NCI-H526 treated with DMSO at 0.1 percent for 48 hours (cell line): ENCODE measurements at regions not wholly inside any gene's neighbourhood (a gene's known extent, or its start where the extent isn't known, plus 50 kb on each side); places are given as distances from the start of the nearest gene placed in this dataset.
"Not testable (repeated sequence)": the region's sequence is repeated elsewhere in the genome, so short reads cannot be mapped to it uniquely, and the experiment has no call there.

Experiments used
- DNase-seq: peaks from one replicate; lab custom pipeline; 2025; lab: John Stamatoyannopoulos, UW

DNA sequence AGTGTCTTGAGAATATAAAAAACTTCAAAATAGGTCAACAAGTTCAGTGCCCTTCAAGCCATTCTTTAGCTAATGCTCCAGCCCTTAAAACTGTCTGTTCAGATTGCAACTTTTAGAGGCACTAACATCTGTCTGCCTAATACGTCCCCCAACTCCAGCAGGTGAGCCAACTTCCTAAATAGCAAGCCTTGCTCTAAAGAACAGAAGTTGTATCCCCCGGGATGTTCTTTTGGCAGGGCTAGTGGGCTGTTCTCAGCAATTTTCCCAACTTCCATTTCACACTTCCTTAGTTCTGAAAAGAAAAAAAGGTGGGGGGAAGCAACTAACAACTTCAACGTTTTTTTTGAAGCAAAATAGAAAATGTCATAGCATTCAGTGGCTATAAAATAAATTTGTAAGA, 290.0 kb upstream of the PTCHD4 start:
- no peak for DNase-seq

DNA sequence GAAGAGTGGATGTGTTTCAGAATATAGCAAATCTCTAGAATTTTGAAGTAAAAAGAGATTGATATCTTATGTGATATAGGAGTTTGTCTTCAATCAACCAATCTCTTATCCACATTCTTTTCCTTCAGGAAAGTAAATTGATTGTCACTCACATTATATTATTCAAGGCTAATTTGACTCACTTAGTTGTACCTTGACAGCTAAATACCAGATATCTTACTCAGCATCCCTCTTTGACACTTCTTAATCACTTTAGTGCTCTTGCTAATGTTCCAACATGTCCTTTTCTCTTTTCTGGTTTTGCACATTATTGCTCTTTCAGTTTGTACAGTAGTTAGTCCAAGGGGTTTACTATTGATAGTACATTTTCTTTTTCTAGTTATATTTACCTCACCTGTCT, 286.9 kb upstream of the PTCHD4 start:
- DNase-seq = no peak

DNA sequence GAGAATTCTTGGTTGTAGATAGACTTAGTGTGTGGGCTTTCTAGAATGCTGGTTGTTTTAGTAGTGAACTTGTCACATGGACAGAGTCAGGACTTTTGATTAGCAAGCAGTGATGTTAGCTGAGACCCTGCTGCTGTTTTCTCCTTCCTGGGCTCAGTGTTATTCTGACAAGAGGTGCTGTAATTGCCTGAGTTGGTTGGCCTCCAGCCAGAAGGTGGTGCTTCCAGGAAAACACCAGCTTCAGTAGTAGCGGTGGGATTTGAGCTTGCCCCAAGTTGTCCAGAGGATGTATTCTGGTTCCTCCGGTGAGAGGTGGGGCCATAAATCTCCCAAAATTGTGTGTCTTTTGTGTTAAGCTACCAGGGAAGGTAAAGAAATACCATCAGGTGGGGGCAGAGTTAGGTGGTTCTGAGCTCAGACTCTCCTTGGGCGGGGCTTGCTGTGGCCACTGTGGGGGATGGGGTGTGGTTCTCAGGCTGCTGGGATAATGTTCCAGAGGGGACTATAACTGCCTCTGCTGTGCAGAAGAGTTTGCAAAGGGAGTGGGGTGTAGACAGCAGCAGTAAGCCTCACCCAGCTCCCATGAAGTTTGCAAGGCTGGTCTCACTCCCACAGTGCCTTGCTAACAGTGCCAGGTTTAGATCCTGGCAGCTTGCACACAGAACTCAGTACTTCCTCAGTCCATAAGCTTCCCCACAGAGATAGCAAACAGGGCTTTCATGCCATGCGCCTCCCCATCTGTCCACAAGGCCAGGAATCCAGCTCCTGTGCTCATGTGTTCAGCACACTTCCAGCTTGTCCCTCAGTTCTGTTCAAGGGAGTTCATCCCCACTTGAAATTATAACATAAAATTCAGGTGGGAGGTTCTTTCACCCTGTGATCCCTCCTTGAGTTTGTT, 278.4 kb upstream of the PTCHD4 start:
- DNase-seq = no peak

DNA sequence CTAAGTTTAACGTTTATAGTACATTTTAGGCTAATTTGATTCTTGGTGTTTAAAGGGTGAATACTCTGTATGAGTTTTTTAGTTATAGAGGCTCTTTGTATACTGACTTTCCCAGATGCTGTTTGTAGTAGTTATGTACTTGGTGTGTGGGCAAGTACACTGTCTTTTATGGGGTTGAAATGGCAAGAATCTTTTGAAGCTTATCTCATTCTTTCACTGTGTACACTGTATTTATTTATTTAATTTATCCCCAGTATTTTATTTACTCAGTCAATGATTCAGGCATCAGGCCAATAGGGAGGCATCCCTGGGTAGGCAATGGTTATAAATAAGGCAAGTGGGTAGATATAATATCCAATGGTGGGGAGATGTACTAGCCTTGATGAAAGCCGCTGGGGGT, 277.0 kb upstream of the PTCHD4 start:
- no peak for DNase-seq

DNA sequence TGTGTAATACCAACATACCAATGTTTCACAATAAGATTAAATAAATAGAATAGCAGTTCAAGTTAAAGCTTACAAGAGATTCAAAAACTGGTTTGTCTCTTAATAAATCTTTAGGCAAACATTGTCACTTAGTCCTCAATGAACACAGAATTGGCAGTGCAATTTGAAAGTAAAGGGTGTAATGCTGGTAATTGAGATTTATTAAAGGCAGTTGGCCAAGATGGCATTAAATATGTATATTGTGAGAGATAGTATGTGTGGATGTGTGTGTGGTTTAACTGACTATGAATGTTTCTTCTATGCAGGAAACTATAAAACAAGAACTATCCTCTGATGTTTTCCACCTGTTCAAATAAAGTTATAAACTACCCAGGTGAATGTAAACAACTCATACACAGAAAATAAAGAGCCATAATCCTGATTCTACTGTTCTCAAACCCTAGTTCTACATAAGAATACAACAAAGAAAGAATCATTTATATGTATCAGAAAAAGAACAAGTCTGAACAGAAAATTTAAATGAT, 267.9 kb upstream of the PTCHD4 start:
- peak; percentile 50 for DNase-seq

DNA sequence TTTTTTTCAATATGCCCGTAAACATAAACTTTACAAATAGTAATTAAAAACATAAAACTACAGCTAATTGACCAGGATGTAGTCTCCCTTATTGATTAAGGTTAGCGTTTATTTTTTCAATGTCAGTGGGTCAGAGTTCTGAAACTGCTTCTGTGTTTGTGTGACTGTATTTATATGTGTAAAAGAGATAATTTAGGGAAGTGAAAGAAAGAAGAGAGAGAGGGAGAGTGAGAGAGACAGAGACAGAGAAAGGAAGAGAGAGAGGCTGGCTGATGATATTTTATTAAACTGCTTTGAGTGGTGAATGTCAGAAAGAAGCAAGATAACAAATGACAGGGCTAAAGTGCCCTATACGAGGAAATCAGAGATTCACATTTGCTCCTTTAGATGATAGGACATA, 266.1 kb upstream of the PTCHD4 start:
- no peak for DNase-seq

DNA sequence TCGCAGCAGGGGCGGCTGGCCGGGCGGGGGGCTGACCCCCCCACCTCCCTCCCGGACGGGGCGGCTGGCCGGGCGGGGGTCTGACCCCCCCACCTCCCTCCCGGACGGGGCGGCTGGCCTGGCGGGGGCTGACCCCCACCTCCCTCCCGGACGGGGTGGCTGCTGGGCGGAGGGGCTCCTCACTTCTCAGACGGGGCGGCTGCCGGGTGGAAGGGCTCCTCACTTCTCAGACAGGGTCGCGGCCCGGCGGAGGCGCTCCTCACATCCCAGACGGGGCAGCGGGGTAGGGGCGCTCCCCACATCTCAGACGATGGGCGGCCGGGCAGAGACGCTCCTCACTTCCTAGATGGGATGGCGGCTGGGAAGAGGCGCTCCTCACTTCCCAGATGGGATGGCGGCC, 260.2 kb upstream of the PTCHD4 start:
- DNase-seq = not testable (repeated sequence)

DNA sequence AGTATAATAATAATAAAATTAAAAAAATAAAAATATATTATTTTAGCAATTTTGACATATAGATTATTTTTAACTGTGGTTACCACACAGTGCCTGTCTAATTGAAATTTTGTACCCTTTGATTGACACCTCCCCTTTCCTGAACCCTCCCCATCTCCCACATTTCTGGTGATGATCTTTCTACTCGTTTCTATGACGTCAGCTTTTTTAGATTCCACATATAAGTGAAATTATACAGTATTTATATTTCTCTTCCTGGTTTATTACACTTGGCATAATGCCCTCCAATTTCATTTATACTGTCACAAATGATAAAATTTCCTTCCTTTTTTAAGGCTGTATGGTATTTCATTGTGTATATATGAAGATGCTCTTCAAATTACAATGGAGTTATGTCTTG, 258.1 kb upstream of the PTCHD4 start:
- DNase-seq = no peak

DNA sequence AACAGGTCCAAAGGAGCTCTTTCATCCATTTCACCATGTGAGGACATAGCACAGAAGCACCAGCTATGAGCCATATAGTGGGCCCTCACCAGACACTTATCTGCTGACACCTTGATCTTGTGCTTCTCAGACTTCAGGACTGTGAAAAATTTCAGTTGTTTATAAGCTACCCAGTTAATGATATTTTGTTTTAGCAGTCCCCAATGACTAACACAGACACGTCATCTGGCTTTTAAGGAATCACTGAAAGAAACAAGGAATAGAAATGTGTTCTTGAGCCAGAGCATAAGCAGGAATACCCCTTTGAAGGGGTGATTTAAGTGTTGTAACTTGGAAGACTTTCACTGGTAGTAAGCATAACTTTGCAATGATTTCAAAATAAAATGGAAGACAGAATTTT, 214.7 kb upstream of the PTCHD4 start:
- no peak for DNase-seq

DNA sequence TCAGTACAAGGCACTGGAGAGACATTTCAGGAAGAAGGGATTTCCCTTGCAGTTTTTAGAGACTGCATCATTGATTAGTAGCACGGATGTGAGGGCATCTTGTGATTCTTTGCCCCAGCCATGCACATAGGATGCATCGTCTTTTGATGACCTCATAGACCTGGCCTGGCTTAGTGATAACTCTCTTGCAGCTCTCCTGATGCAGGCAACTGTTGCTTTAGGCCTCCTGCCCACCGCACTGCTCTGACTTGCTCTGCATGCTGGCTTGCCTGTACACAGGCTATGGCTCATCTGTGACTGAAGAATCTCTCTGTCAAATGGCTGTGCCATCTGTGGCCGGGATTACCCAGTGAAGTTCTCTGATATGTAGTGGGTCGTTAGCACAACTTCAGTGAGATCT, 207.7 kb upstream of the PTCHD4 start:
- DNase-seq = no peak

DNA sequence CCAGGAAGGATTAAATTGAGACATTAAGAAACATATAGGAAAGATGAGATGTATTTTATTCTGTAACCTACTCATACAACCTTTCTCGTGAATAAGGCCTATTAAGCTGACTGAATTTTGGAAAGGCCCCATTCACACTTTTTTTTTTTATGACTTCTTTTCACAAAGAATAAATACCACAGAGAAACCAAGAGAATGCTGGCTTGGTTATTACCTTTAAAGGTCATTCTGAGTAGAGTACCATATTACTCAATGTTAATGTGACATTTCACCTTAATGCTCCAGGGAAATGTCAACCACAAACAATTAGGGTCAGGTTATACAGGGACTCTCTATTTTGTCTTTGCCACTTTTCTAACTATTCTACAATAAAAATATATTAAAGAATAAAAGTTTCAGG, 204.9 kb upstream of the PTCHD4 start:
- DNase-seq = no peak

DNA sequence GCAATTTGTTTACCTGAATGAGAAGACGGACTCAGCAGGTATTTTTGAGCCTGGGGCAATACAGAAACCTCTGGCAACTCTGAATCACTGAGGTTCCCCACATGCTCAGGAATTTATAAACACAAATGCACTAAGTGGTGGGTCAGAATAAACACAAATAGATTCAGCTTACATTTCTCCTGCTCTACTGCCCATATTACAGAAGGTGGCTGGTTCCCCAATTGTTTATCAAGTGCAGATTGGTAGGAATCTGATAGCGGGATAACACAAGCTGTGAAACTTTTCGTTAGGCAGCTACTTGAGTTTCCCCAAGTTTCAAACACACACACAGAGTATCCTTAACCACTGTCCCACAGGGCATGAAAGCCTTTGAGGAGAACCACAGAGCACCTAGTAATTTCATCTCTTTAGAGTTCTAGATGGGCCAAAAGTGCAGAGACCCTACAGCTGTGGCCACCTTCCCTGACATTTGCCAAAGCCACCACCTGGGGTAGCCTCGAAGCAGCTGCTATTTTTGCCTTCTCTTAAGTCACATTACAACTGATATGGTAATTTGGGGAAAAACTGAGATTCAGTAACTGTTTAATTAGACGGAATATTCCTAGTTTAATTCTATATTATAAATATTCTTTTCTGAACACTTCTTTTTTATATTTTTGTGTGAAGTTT, 204.2 kb upstream of the PTCHD4 start:
- DNase-seq = no peak

DNA sequence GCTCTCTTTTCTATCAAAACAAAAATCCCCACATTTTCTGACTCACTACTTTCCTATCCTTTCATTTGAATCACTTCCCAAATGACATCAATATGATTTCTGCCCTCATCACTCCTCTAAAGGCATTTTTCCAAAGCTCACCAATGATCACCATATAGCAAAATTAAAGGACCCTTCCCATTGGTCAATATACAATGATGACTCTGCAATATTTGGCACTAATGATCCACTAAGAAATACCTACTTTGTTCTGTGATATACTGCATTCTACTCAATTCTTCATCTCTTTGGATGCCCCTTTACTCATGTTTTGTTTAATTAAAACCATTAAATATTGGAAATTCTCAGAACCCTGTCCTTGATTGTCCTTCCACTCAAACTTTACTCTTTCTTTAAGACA, 200.3 kb upstream of the PTCHD4 start:
- no peak for DNase-seq

DNA sequence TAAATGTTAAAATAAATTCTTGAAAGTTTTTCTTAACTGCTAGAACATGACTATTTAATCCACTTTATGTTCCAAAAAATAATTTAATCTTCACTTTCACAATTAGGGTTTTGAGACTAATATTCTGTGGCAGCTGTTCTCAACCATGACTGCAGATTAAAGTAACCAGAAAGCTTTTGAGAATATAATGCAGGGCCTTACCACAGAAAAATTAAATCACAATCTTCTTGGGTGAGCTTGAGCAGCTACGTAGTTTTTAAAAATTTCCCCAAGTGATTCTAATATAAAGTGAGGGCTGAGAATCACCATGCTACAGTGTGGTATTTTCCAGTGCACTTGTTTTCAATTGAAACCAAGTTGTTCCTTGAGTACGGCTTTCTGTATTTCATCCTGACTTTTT, 196.6 kb upstream of the PTCHD4 start:
- no peak for DNase-seq

DNA sequence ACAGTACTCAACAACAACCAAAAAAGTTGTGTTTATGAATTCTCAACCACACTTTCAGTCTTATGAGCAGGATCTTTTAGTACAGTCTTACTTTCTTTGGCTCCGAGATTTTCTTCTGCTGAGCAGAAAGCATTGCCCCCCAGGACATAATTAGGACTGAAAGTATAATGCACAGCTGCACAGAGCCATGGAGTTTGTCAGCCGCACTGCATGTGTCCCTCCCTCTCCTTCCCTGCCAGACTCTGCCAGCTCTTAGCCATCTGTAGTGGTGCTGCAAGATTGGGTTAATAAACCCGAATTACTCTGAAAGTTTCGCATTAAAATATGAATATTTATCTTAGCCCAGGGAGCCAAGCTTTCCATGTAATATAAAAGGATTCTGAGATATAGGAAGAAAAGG, 179.6 kb upstream of the PTCHD4 start:
- no peak for DNase-seq

DNA sequence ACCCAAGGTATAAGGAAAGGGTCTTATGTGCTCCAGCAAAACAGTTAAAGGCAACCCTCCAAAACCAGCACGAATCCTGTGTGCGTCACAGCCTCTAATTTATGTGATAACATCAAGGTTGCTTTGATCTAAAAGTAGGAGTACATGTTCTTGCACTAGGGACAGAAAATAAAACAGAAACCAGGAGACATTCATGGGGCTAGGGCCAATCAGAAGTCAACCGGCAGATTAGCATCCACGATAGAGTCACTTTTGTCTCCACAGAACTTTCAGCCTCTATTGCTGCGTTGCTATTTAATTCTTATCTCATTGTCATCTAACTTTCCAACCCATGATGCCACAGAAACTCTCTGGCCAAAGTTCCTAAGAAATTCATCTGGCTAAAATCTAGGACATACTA, 178.8 kb upstream of the PTCHD4 start:
- no peak for DNase-seq

DNA sequence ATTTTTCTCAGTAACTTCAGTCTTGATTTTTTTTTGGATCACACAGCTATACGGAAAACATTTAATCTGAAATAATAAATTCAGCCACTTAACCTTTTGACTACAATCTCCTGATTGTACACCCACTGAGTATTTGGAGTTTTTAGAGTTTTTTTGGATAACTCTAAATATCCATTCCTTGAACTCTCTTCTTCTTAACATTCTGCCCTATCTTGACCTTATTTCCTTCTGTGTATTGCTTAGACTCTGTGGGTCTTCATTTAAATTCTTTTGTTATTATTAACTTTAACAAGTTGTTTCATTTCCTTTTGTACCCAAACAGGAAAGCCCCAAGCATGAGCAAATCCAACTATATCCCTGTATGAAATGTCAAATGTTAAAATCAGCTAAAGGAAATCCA, 170.2 kb upstream of the PTCHD4 start:
- no peak for DNase-seq

DNA sequence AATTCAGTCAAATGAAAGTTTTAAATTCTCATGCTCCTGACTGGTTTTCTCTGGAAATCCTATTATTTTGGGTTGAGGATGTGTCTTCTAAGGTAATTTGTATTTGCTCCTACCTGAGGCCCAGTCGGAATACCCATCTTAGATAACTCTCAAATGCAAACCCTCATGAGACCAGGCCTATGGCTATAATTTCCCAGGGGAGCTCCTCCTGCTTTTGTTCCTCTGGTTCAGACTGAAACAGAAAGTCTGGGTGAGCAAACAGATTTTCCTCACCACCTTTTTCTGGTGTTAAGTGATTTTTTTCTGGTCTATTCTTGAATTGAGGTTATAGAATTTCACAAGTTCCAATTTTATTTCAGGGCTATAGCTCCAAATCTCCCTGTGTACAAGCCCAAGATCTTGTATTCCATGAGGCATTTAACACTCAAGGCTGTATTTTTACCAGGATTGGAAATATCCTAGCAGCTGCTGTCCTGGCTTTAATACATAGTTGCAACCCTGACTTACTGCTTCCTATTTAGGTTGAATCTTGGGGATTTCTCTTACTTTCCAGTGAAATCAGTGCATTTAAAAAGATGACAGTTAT, 169.1 kb upstream of the PTCHD4 start:
- DNase-seq = no peak

DNA sequence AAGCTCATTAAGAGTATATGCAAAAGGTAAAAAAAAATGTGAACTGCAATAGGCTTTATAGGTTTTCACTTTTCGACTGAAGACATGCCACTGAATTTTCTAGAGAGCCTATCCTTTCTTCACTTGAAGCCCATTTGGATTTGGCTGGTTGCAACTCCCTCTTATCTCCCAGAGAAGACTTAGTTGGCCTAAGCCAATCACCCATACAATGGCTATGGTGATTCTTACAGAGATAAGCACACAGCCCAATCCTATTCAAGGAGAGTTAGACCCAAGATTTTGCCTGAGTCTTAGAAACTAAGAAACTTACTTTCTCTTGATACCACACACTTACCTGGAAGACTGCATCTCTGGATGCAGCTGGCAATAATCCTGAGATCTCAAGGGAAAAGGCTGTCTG, 167.3 kb upstream of the PTCHD4 start:
- no peak for DNase-seq

DNA sequence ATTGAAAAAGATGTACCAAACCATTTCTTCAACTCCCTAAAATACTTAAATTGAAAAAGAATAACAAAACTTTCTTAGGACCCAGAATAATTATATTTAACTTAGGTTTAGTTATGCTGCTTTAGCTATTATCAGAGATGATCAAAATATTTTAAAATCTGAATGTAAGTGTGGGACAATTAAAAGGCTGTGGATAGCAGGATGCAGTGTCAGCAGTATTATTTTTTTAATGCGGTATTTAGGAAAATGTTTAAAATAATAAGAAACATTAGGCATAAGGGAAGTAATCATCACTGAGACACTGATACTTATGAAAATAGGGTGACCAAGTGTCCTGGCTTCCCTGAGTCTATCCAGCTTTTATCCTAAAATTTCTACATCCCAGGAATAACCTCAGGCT, 161.5 kb upstream of the PTCHD4 start:
- DNase-seq = no peak

DNA sequence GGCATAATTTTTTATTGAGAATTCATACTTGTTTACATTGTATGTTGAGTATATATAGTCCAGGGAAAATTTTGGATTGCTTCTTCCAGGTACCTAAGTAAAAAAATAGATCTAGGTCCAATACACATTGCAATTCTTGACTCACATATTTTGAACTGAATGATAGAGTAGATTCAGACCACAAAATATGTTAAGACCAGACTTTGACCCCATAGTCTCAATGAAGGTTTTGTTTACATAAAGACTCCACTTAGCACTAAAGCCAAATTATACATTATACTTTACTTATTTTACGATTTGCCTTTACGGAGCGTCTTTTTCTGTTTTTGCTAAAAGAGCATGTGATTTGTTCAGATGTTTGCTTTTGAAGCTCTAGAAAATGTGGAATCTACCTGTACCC, 144.1 kb upstream of the PTCHD4 start:
- DNase-seq = no peak

DNA sequence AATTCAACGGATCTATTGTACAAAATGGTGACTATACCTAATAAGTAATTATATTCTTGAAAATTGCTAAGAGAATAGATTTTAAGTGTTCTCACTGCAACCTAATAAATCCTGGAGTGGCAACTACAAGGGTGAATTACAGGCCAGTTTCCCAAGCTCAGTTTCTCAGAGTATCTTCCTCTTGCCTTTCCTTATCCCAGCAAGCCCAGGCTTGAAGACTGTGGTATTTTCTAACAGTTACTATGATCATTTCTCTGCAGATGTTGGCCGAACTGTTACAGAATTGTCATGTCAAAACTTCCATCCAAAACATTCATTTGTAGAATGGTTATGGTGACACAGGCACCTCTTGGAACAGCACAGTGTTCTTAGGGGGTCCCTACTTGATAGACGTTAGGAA, 138.1 kb upstream of the PTCHD4 start:
- no peak for DNase-seq

DNA sequence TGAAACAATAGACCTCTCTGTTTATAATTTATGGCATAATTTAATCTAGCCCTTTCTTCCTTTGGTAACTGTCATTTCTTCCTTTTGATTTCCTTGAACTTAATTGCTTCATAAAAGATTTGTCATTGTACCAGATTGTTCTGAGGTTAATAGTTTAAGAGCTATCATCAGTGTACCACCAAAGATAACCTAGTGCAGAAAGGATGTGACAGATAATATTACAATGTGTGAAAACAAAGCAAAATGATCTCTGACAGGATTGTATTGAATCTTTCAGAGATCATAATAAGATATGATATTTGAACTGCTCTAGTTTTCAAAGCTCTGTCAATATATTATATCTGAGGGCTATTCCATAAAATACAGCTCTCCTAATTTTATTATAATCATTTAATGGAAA, 132.1 kb upstream of the PTCHD4 start:
- no peak for DNase-seq
